Skeletal muscle tissue (tissue), 3 donors: ENCODE measurements at regions not wholly inside any gene's neighbourhood (a gene's known extent, or its start where the extent isn't known, plus 50 kb on each side); places are given as distances from the start of the nearest gene placed in this dataset.
A peak's percentile ranks its signal among the peaks of the same experiment; 100 is the strongest.

ENCODE experiments used
- H3K27ac ChIP-seq: one replicate; pipeline ENCODE4 v1.7.0; 2013; ENCODE audit warnings: mild to moderate bottlenecking, low read depth, low read length, inconsistent platforms
- H3K27me3 ChIP-seq, 3 donors: one replicate each; pipeline ENCODE4 v1.7.0; 2013; ENCODE audit warnings: low read length in 3 of 3; ENCODE audit not compliant: control insufficient read depth in 3 of 3, insufficient read depth in 3 of 3
- H3K36me3 ChIP-seq, 3 donors: one replicate each; pipeline ENCODE4 v1.7.0; 2013; ENCODE audit warnings: low read length in 3 of 3; ENCODE audit not compliant: control insufficient read depth in 3 of 3, insufficient read depth in 3 of 3
- H3K4me1 ChIP-seq, 3 donors: one replicate each; pipeline ENCODE4 v1.7.0; 2013; ENCODE audit warnings: low read length in 3 of 3, mild to moderate bottlenecking in 3 of 3; ENCODE audit not compliant: control insufficient read depth in 3 of 3, insufficient read depth in 3 of 3
- H3K4me3 ChIP-seq, 3 donors: one replicate each; pipeline ENCODE4 v1.7.0; 2013; ENCODE audit warnings: low read length in 3 of 3
- H3K9ac ChIP-seq, 3 donors: one replicate each; pipeline ENCODE4 v1.7.0; 2013; ENCODE audit warnings: low read length in 3 of 3, mild to moderate bottlenecking in 3 of 3, moderate library complexity in 2 of 3, low read depth in 1 of 3
- H3K9me3 ChIP-seq, 3 donors: one replicate each; pipeline ENCODE4 v1.7.0; 2013; ENCODE audit warnings: low read length in 3 of 3; ENCODE audit not compliant: control insufficient read depth in 3 of 3
- donor health status: Osteomylitis.

DNA sequence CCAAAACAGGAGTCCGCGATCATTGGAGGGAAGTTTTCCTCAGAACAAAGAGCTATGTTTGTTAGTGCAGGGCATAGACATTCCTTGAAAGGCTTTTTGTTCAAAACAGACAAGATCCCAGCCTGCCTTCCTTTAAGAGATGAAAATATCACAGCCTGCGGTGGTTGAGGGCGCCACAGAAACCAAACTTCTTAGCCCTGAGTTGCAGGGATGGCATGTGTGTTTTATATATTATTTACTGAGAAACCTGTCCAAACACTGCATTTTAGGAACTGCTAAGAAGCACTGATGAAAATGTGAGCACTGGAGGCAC lies 57.5 kb upstream of the TMEM178A start:
- Histone ChIP-seq H3K9ac (no peak overlapping the region), H3K27ac (peak overlapping the region; percentile 82), H3K4me3 (no peak overlapping the region), H3K9me3 (no peaks in the 10 kb centered on the region), H3K27me3 (no peaks in the 10 kb centered on the region), H3K36me3 (no peaks in the 10 kb centered on the region), H3K4me1 (peaks cover 16 to 31% (median 18%) of the 10 kb centered on the region in 3 donors)

- peak overlapping the region; percentile 82 for H3K27ac ChIP-seq
- H3K9ac ChIP-seq, result peak overlapping the region; percentile 50 to 66 (median 58)
- no peaks in the 10 kb centered on the region for H3K27me3 ChIP-seq
- no peaks in the 10 kb centered on the region for H3K9me3 ChIP-seq
- H3K36me3 ChIP-seq, result no peaks in the 10 kb centered on the region
- peaks cover 16 to 31% (median 18%) of the 10 kb centered on the region in 3 donors for H3K4me1 ChIP-seq
- peak overlapping the region; percentile 28 to 45 (median 30) for H3K4me3 ChIP-seq
Observed at GRCh38 chr2:39608686-39609441, 56.9 kb upstream of the TMEM178A start.

- Histone ChIP-seq H3K36me3 (no peaks in the 10 kb centered on the region), H3K27me3 (no peaks in the 10 kb centered on the region)
Observed at GRCh38 chr2:39609917-39610316, 55.8 kb upstream of the TMEM178A start.

DNA sequence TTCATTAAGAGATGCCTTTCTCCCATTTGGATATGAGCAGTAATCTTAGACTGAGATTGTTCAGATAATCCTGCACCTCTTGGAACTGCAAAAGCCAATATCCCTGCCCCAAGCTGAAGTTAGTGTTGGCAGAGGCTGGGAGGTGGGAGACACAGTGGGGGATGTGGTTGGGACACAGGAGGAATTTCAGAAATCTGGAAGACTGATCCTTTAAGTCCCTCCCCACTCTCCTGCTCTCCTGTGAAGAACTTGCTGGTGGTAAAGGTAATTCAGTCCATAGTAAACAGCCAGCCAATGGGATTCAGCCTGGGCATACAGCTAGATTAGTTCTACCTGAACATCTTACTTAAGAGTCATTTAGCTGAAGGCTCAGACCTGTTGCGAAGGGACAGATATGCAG lies 50.0 kb upstream of the TMEM178A start:
- H3K4me1 ChIP-seq, result peaks cover 0 to 3% (median 0%) of the 10 kb centered on the region in 3 donors
- H3K9me3 ChIP-seq, result no peaks in the 10 kb centered on the region
- H3K36me3 ChIP-seq, result no peaks in the 10 kb centered on the region
- no peak overlapping the region for H3K9ac ChIP-seq
- H3K27ac ChIP-seq, result no peak overlapping the region
- H3K4me3 ChIP-seq, result no peak overlapping the region
- no peaks in the 10 kb centered on the region for H3K27me3 ChIP-seq

More at GRCh38 chr2:39609917-39610316, 55.8 kb upstream of the TMEM178A start:
- no peak overlapping the region for H3K9ac ChIP-seq
- H3K4me1 ChIP-seq, result peaks cover 16 to 28% (median 18%) of the 10 kb centered on the region in 3 donors
- no peak overlapping the region for H3K27ac ChIP-seq
- no peak overlapping the region for H3K4me3 ChIP-seq
- H3K9me3 ChIP-seq, result no peaks in the 10 kb centered on the region
